Thoracic aorta (tissue), 2 donors: ENCODE measurements at regions not wholly inside any gene's neighbourhood (a gene's known extent, or its start where the extent isn't known, plus 50 kb on each side); places are given as distances from the start of the nearest gene placed in this dataset.

Source experiments
- ATAC-seq: fragments of 150-250 bp; one replicate; pipeline ENCODE4 v1.8.0; 2017; ENCODE audit warnings: low read depth; ENCODE audit not compliant: insufficient number of reproducible peaks, low FRiP score
- DNase-seq: peaks from one replicate; pipeline ENCODE4 v3.0.0-alpha.2; 2020; ENCODE audit warnings: low spot score
- H3K27ac ChIP-seq, 2 donors: fragments of 200-600 bp; sonication (generic); 1 replicate in 1 of 2; 2 replicates in 1 of 2; pipeline ENCODE4 v1.5.1; 2016; ENCODE audit warnings: mild to moderate bottlenecking in 2 of 2, moderate library complexity in 2 of 2
- H3K27me3 ChIP-seq: fragments of 200-600 bp; sonication (generic); replicated peaks from 2 replicates; pipeline ENCODE4 v1.6.0; 2016; ENCODE audit warnings: mild to moderate bottlenecking; ENCODE audit not compliant: insufficient read depth
- H3K36me3 ChIP-seq: fragments of 200-600 bp; sonication (generic); one replicate; pipeline ENCODE4 v1.5.1; 2016
- H3K4me1 ChIP-seq, 2 donors: fragments of 200-600 bp; sonication (generic); 1 replicate in 1 of 2; 2 replicates in 1 of 2; pipeline versions ENCODE4 v1.5.1 to v1.6.0; 2016; ENCODE audit warnings: low read depth in 2 of 2, mild to moderate bottlenecking in 1 of 2; ENCODE audit not compliant: control insufficient read depth in 1 of 2
- H3K4me3 ChIP-seq: fragments of 200-600 bp; sonication (generic); 2 replicates; pipeline ENCODE4 v1.5.1; 2016; ENCODE audit warnings: mild to moderate bottlenecking
- H3K9me3 ChIP-seq: fragments of 200-600 bp; sonication (generic); 2 replicates; pipeline ENCODE4 v1.5.1; 2016
- TF ChIP-seq, protein P1 (sequence below): fragments of 200-600 bp; sonication (generic); IDR thresholded peaks from one replicate; pipeline ENCODE4 v1.5.1; 2019; ENCODE audit warnings: antibody characterized with exemption

- DNase-seq, result no peak
- H3K36me3 ChIP-seq, result no peaks in the 10 kb centered on the region
- no peak overlapping the region for H3K27ac ChIP-seq
- no peaks in the 10 kb centered on the region for H3K27me3 ChIP-seq
- no peak overlapping the region for H3K4me3 ChIP-seq
- ATAC-seq, result no peak
- no peaks in the 10 kb centered on the region for H3K9me3 ChIP-seq
- TF ChIP-seq, protein P1, sequence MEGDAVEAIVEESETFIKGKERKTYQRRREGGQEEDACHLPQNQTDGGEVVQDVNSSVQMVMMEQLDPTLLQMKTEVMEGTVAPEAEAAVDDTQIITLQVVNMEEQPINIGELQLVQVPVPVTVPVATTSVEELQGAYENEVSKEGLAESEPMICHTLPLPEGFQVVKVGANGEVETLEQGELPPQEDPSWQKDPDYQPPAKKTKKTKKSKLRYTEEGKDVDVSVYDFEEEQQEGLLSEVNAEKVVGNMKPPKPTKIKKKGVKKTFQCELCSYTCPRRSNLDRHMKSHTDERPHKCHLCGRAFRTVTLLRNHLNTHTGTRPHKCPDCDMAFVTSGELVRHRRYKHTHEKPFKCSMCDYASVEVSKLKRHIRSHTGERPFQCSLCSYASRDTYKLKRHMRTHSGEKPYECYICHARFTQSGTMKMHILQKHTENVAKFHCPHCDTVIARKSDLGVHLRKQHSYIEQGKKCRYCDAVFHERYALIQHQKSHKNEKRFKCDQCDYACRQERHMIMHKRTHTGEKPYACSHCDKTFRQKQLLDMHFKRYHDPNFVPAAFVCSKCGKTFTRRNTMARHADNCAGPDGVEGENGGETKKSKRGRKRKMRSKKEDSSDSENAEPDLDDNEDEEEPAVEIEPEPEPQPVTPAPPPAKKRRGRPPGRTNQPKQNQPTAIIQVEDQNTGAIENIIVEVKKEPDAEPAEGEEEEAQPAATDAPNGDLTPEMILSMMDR, result no peak
- no peaks in the 10 kb centered on the region for H3K4me1 ChIP-seq
Observed at GRCh38 chr20:19095762-19096161, 116.7 kb upstream of the SLC24A3 start.

GRCh38 chr20:19096843-19097242, 115.6 kb upstream of the SLC24A3 start:
- ATAC-seq (no peak), DNase-seq (no peak)
- no peak overlapping the region for H3K4me3 ChIP-seq
- H3K9me3 ChIP-seq, result no peaks in the 10 kb centered on the region
- TF ChIP-seq, protein P1, result no peak
- H3K4me1 ChIP-seq, result no peaks in the 10 kb centered on the region
- no peak overlapping the region for H3K27ac ChIP-seq
- no peaks in the 10 kb centered on the region for H3K36me3 ChIP-seq
- H3K27me3 ChIP-seq, result no peaks in the 10 kb centered on the region

- Histone ChIP-seq H3K4me3 (no peak overlapping the region), H3K9me3 (no peaks in the 10 kb centered on the region), H3K27ac (no peak overlapping the region), H3K27me3 (no peaks in the 10 kb centered on the region), H3K36me3 (no peaks in the 10 kb centered on the region), H3K4me1 (no peaks in the 10 kb centered on the region)
- no peak for ATAC-seq
- TF ChIP-seq, protein P1, result no peak
- no peak for DNase-seq
Observed at GRCh38 chr20:19098117-19098516, 114.3 kb upstream of the SLC24A3 start.

- DNase-seq, result no peak
Observed at GRCh38 chr20:19098806-19099578, 113.5 kb upstream of the SLC24A3 start.

More at GRCh38 chr20:19098806-19099578, 113.5 kb upstream of the SLC24A3 start:
- H3K9me3 ChIP-seq, result no peaks in the 10 kb centered on the region
- no peak overlapping the region for H3K27ac ChIP-seq
- no peak overlapping the region for H3K4me3 ChIP-seq
- TF ChIP-seq, protein P1, result no peak
- no peaks in the 10 kb centered on the region for H3K4me1 ChIP-seq
- no peak for ATAC-seq
- H3K36me3 ChIP-seq, result no peaks in the 10 kb centered on the region
- no peaks in the 10 kb centered on the region for H3K27me3 ChIP-seq
